RWPE1 (cell line): ENCODE measurements at regions not wholly inside any gene's neighbourhood (a gene's known extent, or its start where the extent isn't known, plus 50 kb on each side); places are given as distances from the start of the nearest gene placed in this dataset.

Experiments used
- CTCF ChIA-PET: fragments of 350-600 bp; sonication (Branson Sonifier 250); formaldehyde crosslinking; extraction: SDS; loops from one replicate; lab custom pipeline; 2021; lab: Yijun Ruan, JAX
- POLR2A ChIA-PET: fragments of 400-600 bp; formaldehyde crosslinking; extraction: SDS; loops from one replicate; lab custom pipeline; 2020; ENCODE audit warnings: antibody characterized with exemption; ENCODE audit not compliant: low non-redundant PET; lab: Yijun Ruan, JAX
- DNase-seq: peaks from one replicate; pipeline ENCODE4 v3.0.0; 2012; ENCODE audit warnings: low spot score
- H3K27ac ChIP-seq: fragments of 450-650 bp; 2 replicates; pipeline ENCODE4 v1.5.1; 2017
- CTCF ChIP-seq: fragments of 450-650 bp; conservative IDR thresholded peaks from 2 replicates; pipeline ENCODE4 v1.5.1; 2017; ENCODE audit warnings: low read depth, mild to moderate bottlenecking

- ChIA-PET POLR2A (no interaction called here), CTCF (interaction anchor here (0.6 kb wide), 1 partner anchor 165 kb away, joined by 5 read pairs; no protein-coding TSS in a partner anchor)
- H3K27ac ChIP-seq: no peak overlapping the region
- no peak for TF ChIP-seq CTCF
- DNase-seq: no peak
These were observed 959.9 kb upstream of the CDH10 start for GRCh38 chr5:25604681-25605080.

- no peak for DNase-seq
- POLR2A ChIA-PET: no interaction called here
- TF ChIP-seq CTCF: no peak
- no peak overlapping the region for H3K27ac ChIP-seq
- CTCF ChIA-PET: interaction anchor here (0.6 kb wide), 1 partner anchor 1782 kb away, joined by 3 read pairs; no protein-coding TSS in a partner anchor
These were observed 934.3 kb upstream of the CDH10 start for GRCh38 chr5:25579111-25579510.

- CTCF ChIA-PET: interaction anchor here (0.7 kb wide), 1 partner anchor 194 kb away, joined by 5 read pairs; no protein-coding TSS in a partner anchor
- DNase-seq: no peak
- POLR2A ChIA-PET: no interaction called here
- no peak for TF ChIP-seq CTCF
- no peak overlapping the region for H3K27ac ChIP-seq
These were observed 928.9 kb upstream of the CDH10 start for GRCh38 chr5:25573691-25574090.

- no peak overlapping the region for H3K27ac ChIP-seq
- ChIA-PET CTCF (interaction anchor here (0.6 kb wide), 2 partner anchors 68 to 614 kb away, joined by 4 read pairs; no protein-coding TSS in a partner anchor), POLR2A (no interaction called here)
- DNase-seq: no peak
- no peak for TF ChIP-seq CTCF
These were observed 925.3 kb upstream of the CDH10 start for GRCh38 chr5:25570067-25570583.

- ChIA-PET POLR2A (no interaction called here), CTCF (interaction anchor here (0.7 kb wide), 1 partner anchor 1584 kb away, joined by 3 read pairs; no protein-coding TSS in a partner anchor)
- no peak overlapping the region for H3K27ac ChIP-seq
- no peak for DNase-seq
- TF ChIP-seq CTCF: no peak
These were observed 924.3 kb upstream of the CDH10 start for GRCh38 chr5:25568989-25569625.

- TF ChIP-seq CTCF: no peak
- POLR2A ChIA-PET: no interaction called here
- H3K27ac ChIP-seq: no peak overlapping the region
- CTCF ChIA-PET: no interaction called here
- DNase-seq: no peak
These were observed 923.5 kb upstream of the CDH10 start for GRCh38 chr5:25568294-25568693.
